ENCODE measurements at regions not wholly inside any gene's neighbourhood (a gene's known extent, or its start where the extent isn't known, plus 50 kb on each side); places are given as distances from the start of the nearest gene placed in this dataset.

DNA sequence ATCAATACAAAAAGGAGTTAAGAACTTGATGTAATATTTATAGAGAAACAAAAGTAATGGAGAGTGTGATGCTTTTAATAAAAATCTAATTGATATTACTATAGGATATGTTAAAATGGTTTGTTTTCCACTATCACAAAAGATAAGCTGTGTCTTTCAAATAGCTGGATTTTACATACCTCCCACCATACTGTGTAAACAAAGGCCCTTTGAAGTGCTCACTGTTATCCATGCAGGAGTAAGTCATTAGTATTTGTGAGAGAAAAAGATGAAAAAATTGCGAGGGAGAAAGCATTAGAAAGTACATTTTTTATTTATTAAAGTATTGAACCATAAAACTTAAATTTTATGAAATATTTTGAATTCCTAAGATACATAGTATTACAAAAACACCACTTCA, 733.0 kb downstream of the GRIK2 start:
- no peak overlapping the region for H3K27ac Mint-ChIP-seq (ENCODE audit: unreplicated experiment)
- H3K27me3 Mint-ChIP-seq (ENCODE audit: low read depth), result no peaks in the 10 kb centered on the region
- no peaks in the 10 kb centered on the region for H3K9me3 Mint-ChIP-seq
- TF ChIP-seq, protein P1, sequence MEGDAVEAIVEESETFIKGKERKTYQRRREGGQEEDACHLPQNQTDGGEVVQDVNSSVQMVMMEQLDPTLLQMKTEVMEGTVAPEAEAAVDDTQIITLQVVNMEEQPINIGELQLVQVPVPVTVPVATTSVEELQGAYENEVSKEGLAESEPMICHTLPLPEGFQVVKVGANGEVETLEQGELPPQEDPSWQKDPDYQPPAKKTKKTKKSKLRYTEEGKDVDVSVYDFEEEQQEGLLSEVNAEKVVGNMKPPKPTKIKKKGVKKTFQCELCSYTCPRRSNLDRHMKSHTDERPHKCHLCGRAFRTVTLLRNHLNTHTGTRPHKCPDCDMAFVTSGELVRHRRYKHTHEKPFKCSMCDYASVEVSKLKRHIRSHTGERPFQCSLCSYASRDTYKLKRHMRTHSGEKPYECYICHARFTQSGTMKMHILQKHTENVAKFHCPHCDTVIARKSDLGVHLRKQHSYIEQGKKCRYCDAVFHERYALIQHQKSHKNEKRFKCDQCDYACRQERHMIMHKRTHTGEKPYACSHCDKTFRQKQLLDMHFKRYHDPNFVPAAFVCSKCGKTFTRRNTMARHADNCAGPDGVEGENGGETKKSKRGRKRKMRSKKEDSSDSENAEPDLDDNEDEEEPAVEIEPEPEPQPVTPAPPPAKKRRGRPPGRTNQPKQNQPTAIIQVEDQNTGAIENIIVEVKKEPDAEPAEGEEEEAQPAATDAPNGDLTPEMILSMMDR (conservative IDR thresholded peaks at IDR 0.05), result no peak
- no peak overlapping the region for H3K4me3 Mint-ChIP-seq
- no peaks in the 10 kb centered on the region for H3K4me1 Mint-ChIP-seq
- no peak for DNase-seq (ENCODE audit: low read depth, low spot score)
- H3K36me3 Mint-ChIP-seq (ENCODE audit: low read depth), result no peaks in the 10 kb centered on the region

DNA sequence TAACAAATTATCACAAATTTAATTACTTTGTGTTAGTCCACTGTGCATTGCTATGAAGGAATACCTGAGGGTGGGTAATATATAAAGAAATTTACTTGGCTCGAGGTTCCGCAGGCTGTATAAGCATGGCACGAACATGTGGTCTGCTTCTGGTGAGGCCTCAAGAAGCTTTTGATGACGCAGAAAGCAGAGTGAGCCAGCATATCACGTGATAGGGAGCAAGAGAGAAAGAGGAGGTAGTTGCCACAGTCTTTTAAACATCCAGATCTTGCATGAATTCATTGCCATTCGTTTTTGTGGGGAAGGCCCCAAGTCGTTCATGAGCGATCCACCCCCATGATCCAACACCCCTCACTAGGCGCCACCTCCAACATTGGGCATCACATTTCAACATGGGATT, 733.7 kb downstream of the GRIK2 start:
- no peaks in the 10 kb centered on the region for H3K4me1 Mint-ChIP-seq
- H3K4me3 Mint-ChIP-seq, result no peak overlapping the region
- H3K27me3 Mint-ChIP-seq (ENCODE audit: low read depth), result no peaks in the 10 kb centered on the region
- H3K36me3 Mint-ChIP-seq (ENCODE audit: low read depth), result no peaks in the 10 kb centered on the region
- no peak overlapping the region for H3K27ac Mint-ChIP-seq (ENCODE audit: unreplicated experiment)
- no peak for DNase-seq (ENCODE audit: low read depth, low spot score)
- no peaks in the 10 kb centered on the region for H3K9me3 Mint-ChIP-seq
- TF ChIP-seq, protein P1 (conservative IDR thresholded peaks at IDR 0.05), result no peak

DNA sequence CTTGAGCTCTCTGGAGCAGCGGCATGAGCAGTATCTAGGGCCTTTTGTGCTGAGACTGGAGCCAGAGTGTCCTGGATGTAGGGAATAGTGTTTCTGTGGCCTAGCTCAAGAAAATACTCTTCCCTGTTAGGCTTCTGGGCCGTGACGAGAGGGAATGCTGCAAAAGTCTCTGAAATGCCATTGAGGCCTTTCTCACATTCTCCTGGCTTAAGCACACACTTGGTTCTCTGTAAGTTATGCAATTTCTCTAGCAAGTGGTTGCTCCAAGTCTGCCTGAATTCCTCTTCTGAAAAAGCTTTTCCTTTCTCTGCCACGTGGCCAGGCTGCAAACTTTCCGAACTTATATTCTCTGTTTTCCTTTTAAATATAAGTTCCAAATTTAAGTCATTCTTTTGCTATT, 744.4 kb downstream of the GRIK2 start:
- no peaks in the 10 kb centered on the region for H3K9me3 Mint-ChIP-seq
- no peak overlapping the region for H3K4me3 Mint-ChIP-seq
- TF ChIP-seq, protein P1 (conservative IDR thresholded peaks at IDR 0.05), result no peak
- no peaks in the 10 kb centered on the region for H3K27me3 Mint-ChIP-seq (ENCODE audit: low read depth)
- no peaks in the 10 kb centered on the region for H3K4me1 Mint-ChIP-seq
- no peaks in the 10 kb centered on the region for H3K36me3 Mint-ChIP-seq (ENCODE audit: low read depth)
- no peak overlapping the region for H3K27ac Mint-ChIP-seq (ENCODE audit: unreplicated experiment)
- no peak for DNase-seq (ENCODE audit: low read depth, low spot score)

DNA sequence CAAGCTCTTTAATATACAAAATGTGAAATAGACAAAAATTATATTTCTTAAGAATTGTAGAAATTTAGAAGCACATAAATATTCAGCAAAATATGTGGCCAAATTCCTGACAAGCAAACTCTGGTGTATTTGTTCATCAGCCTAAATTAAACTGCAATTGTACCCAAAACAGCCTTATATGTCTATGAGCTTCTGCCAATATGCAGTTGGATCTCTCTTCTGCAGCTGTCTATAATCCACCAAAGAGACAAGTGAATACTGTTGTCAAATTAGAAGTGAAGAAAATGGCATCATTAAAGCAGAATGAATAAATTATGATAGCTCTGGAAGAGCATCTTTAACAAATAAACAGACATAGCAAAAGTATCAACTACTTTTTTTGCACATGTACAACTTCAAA, 755.7 kb downstream of the GRIK2 start:
- H3K27ac Mint-ChIP-seq (ENCODE audit: unreplicated experiment), result no peak overlapping the region
- no peaks in the 10 kb centered on the region for H3K4me1 Mint-ChIP-seq
- H3K4me3 Mint-ChIP-seq, result no peak overlapping the region
- H3K9me3 Mint-ChIP-seq, result peaks cover 2% of the 10 kb centered on the region
- no peaks in the 10 kb centered on the region for H3K27me3 Mint-ChIP-seq (ENCODE audit: low read depth)
- no peak for DNase-seq (ENCODE audit: low read depth, low spot score)
- TF ChIP-seq, protein P1 (conservative IDR thresholded peaks at IDR 0.05), result no peak
- H3K36me3 Mint-ChIP-seq (ENCODE audit: low read depth), result no peaks in the 10 kb centered on the region

DNA sequence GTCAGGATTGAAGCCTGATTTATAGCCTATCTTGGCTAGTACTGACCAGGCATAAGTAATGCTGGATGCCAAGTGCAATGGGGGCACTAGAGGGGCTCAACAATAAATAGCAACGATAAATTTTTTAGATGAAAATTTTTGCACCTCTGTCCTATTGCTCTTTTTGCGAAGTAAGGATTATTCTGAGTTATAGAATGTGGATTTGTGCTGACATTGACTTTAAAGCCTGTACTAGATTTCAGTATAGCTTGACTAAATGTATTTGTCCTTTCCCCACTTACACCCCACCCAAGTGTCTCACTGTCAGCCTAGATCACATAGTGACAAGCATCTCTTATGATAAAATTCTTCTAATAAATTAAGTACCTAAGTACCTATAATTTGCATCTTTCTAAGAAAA, 757.0 kb downstream of the GRIK2 start:
- Mint-ChIP-seq H3K4me3 (no peak overlapping the region), H3K36me3 (ENCODE audit: low read depth) (no peaks in the 10 kb centered on the region), H3K27ac (ENCODE audit: unreplicated experiment) (no peak overlapping the region), H3K4me1 (no peaks in the 10 kb centered on the region), H3K9me3 (peaks cover 2% of the 10 kb centered on the region), H3K27me3 (ENCODE audit: low read depth) (no peaks in the 10 kb centered on the region)
- DNase-seq (ENCODE audit: low read depth, low spot score), result no peak
- TF ChIP-seq, protein P1 (conservative IDR thresholded peaks at IDR 0.05), result no peak

DNA sequence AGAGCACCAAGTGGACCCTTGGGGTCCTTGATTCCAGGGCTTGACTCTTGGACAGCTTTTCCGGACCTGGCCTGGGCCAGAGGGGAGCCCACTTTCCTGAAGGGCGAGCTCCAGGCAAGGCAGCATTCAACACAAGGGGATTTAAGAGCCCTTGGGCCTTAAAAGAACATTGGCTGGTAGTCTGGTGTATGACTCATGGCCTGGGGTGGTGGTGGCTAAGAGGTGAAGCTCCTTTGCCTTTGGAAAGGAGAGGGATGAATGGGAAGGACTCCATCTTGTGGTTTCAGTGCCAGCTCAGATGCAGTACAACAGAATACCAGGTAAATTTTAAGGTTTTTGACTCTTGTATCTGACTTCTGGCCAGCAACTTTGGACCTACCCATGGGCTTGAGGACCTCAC, 760.7 kb downstream of the GRIK2 start:
- no peaks in the 10 kb centered on the region for H3K4me1 Mint-ChIP-seq
- no peak overlapping the region for H3K27ac Mint-ChIP-seq (ENCODE audit: unreplicated experiment)
- H3K9me3 Mint-ChIP-seq, result no peaks in the 10 kb centered on the region
- TF ChIP-seq, protein P1 (conservative IDR thresholded peaks at IDR 0.05), result no peak
- H3K27me3 Mint-ChIP-seq (ENCODE audit: low read depth), result no peaks in the 10 kb centered on the region
- H3K36me3 Mint-ChIP-seq (ENCODE audit: low read depth), result peaks cover 2% of the 10 kb centered on the region
- no peak overlapping the region for H3K4me3 Mint-ChIP-seq
- DNase-seq (ENCODE audit: low read depth, low spot score), result no peak
